Heart right ventricle (tissue), 16 donors: ENCODE measurements at regions not wholly inside any gene's neighbourhood (a gene's known extent, or its start where the extent isn't known, plus 50 kb on each side); places are given as distances from the start of the nearest gene placed in this dataset.
"Not testable (repeated sequence)": the region's sequence is repeated elsewhere in the genome, so short reads cannot be mapped to it uniquely, and the experiment has no call there.

Experiments used
- ATAC-seq, 8 donors: fragments of 200-7000 bp; cut with Tn5 transposase; one replicate each; pipeline ENCODE4 v1.9.1; 2020; ENCODE audit warnings: mild to moderate bottlenecking in 8 of 8, moderate library complexity in 8 of 8, moderate number of reproducible peaks in 1 of 8
- DNase-seq, 2 donors: peaks; one replicate each; pipeline ENCODE4 v3.0.0-alpha.2; 2020
- H3K27ac ChIP-seq, 10 donors: fragments of 200-600 bp; sonication (generic) in 2 of 10; one replicate each; pipeline versions ENCODE4 v1.5.0 to v1.8.0; 2020 to 2022; ENCODE audit warnings: mild to moderate bottlenecking in 3 of 10
- H3K27me3 ChIP-seq, 7 donors: fragments of 200-600 bp; one replicate each; pipeline ENCODE4 v1.8.0; 2021 to 2022; ENCODE audit warnings: mild to moderate bottlenecking in 2 of 7
- H3K36me3 ChIP-seq, 9 donors: fragments of 200-600 bp; sonication (generic) in 1 of 9; one replicate each; pipeline versions ENCODE4 v1.5.0 to v1.8.0; 2020 to 2022; ENCODE audit warnings: mild to moderate bottlenecking in 2 of 9
- H3K4me1 ChIP-seq, 9 donors: fragments of 200-600 bp; sonication (generic) in 1 of 9; one replicate each; pipeline versions ENCODE4 v1.5.0 to v1.8.0; 2020 to 2022; ENCODE audit warnings: mild to moderate bottlenecking in 4 of 9
- H3K4me3 ChIP-seq, 10 donors: fragments of 200-600 bp; sonication (generic) in 2 of 10; one replicate each; pipeline versions ENCODE4 v1.5.0 to v1.8.0; 2020 to 2022; ENCODE audit warnings: mild to moderate bottlenecking in 7 of 10, moderate library complexity in 2 of 10
- H3K9me3 ChIP-seq, 11 donors: fragments of 200-600 bp in 10 of 11; sonication (generic) in 2 of 11; one replicate each; pipeline versions ENCODE4 v1.5.0 to v1.8.0; 2013 to 2022; ENCODE audit warnings: mild to moderate bottlenecking in 2 of 11, control low read depth in 1 of 11, moderate library complexity in 1 of 11
- WGBS, 2 donors: extraction: QIAGEN DNeasy Blood & Tissue Kit; methylation state at CpG; one replicate each; pipeline ENCODE4 v1.1.7; 2013; ENCODE audit warnings: inconsistent platforms in 1 of 2; 5-methylcytosine and 5-hydroxymethylcytosine counted together
- intact Hi-C, 10 donors: fragments of 100-400 bp; cut with DNase I; formaldehyde crosslinking; loops; one replicate each; pipeline versions ENCODE4 v1.11.1 to v1.14.2; 2022
- TF ChIP-seq, protein P1 (sequence below), 9 donors: fragments of 200-600 bp; sonication (generic) in 2 of 9; IDR thresholded peaks; one replicate each; pipeline versions ENCODE4 v1.5.0 to v1.8.0; 2021 to 2022; ENCODE audit warnings: antibody characterized with exemption in 9 of 9, mild to moderate bottlenecking in 5 of 9, moderate library complexity in 1 of 9
- donor health status: Arrhythmogenic right ventricular cardiomyopathy.
- donor health status: ischemic (EF 13 %, LVEDD 7.1; RV severe dilation, severe dysfunction).
- donor health status: healthy with polysubstance abuse.
- donor health status: DM: no; HTN: yes; CAD: no.
- donor health status: DM: no; HTN: no; CAD: no.
- donor health status: ischemic (EF 25% LVEDD 6.9; RV normal size, moderate dysfunction).
- donor health status: ischemic (EF 25% LVEDD 5.7; RV mildly dilated, moderate dysfunction).
- donor health status: healthy.
- donor health status: DM: yes; HTN: yes; CAD: no.
- donor health status: Ischemic cardiomyopathy.
- donor health status: ischemic (EF 35%, LVEDD 5.7; RV mildly dilated, moderate dysfunction).
- donor health status: nonischemic (EF 11% LVEDD 7.7; RV severe dilation, severe dysfunction).
- donor health status: DM: yes; HTN: yes; CAD: no.
- donor health status: PGD.
- donor health status: ischemic (EF 29% LVEDD 5.4; RV normal size, mild dysfunction).
- donor health status: nonischemic (EF 23%, LVEDD 6.1; RV moderate dilation, normal function).

DNA sequence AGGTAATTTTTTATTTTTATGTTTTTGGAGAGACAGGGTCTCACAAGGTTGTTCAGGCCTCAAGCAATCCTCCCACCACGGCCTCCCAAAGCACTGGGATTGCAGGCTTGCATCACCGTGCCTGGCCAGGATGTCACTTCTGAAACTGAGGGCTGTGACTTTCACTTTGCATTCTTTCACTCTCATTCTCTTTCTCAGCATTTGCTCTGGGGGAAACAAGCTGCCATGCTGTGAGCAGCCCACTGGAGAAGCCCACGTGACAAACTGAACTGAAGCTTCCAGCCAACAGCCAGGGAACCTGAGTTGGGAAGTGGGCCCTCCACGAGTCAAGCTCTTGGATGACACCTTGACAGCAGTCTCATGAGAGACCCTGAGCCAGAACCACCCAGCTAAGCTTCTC lies 109.4 kb downstream of the C5orf15 start:
- TF ChIP-seq, protein P1, sequence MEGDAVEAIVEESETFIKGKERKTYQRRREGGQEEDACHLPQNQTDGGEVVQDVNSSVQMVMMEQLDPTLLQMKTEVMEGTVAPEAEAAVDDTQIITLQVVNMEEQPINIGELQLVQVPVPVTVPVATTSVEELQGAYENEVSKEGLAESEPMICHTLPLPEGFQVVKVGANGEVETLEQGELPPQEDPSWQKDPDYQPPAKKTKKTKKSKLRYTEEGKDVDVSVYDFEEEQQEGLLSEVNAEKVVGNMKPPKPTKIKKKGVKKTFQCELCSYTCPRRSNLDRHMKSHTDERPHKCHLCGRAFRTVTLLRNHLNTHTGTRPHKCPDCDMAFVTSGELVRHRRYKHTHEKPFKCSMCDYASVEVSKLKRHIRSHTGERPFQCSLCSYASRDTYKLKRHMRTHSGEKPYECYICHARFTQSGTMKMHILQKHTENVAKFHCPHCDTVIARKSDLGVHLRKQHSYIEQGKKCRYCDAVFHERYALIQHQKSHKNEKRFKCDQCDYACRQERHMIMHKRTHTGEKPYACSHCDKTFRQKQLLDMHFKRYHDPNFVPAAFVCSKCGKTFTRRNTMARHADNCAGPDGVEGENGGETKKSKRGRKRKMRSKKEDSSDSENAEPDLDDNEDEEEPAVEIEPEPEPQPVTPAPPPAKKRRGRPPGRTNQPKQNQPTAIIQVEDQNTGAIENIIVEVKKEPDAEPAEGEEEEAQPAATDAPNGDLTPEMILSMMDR (IDR thresholded peaks at IDR 0.05), result no peak
- Histone ChIP-seq H3K36me3 (no peaks in the 10 kb centered on the region), H3K4me3 (no peak overlapping the region), H3K9me3 (no peaks in the 10 kb centered on the region), H3K27ac (no peak overlapping the region), H3K4me1 (no peaks in the 10 kb centered on the region), H3K27me3 (peaks cover 0 to 7% (median 0%) of the 10 kb centered on the region in 7 donors)
- intact Hi-C loops, result no loop called here
- 62 to 75% methylated on average over 4 of the region's 4 CpGs for WGBS, 2 donors
- ATAC-seq, result no peak
- no peak for DNase-seq

DNA sequence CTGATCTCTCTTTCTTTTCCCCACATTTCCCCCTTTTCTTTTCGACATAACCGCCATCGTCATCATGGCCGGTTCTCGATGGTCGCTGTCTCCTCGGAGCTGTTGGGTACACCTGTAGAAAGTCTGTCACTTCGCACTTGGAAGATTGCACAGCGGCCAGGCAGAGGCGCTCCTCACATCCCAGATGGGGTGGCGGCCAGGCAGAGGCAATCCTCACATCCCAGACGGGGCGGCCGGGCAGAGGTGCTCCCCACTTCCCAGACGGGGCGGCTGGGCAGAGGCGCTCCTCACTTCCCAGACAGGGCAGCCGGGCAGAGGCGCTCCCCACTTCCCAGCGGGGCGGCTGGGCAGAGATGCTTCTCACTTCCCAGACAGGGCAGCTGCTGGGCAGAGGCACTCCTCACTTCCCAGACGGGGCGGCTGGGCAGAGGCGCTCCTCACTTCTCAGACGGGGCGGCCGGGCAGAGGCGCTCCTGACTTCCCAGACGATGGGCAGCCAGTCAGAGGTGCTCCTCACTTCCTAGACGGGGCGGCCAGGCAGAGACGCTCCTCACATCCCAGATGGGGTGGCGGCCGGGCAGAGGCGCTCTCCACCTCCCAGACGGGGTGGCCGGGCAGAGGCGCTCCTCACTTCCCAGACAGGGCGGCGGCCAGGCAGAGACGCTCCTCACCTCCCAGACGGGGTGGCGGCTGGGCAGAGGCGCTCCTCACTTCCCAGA lies 110.7 kb downstream of the C5orf15 start:
- H3K36me3 ChIP-seq, H3K4me1 ChIP-seq, H3K27me3 ChIP-seq, H3K9me3 ChIP-seq, H3K4me3 ChIP-seq, ATAC-seq, H3K27ac ChIP-seq, intact Hi-C loops, DNase-seq: not testable (repeated sequence)
- WGBS, 2 donors, result 93 to 94% methylated on average over 44 of the region's 44 CpGs

DNA sequence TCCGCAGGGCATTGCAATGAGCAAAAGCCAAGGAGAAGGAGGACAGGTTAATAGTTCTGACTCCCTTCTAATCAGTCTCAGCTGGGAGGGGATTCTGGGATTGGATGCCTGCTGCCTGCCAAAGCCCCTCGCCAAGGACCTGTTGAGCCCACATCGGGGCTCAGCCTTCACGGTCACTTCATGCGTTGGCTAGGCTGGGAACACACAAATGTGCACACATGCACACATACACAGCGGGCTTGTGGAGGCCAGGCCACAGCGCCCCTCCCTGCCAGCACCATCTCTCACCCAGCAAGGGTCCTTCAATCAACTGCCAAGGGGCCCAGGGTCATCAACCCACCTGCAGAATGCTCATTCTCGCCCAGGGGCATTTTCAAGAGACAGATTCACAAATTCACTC lies 113.9 kb downstream of the C5orf15 start:
- ATAC-seq, result no peak

DNA sequence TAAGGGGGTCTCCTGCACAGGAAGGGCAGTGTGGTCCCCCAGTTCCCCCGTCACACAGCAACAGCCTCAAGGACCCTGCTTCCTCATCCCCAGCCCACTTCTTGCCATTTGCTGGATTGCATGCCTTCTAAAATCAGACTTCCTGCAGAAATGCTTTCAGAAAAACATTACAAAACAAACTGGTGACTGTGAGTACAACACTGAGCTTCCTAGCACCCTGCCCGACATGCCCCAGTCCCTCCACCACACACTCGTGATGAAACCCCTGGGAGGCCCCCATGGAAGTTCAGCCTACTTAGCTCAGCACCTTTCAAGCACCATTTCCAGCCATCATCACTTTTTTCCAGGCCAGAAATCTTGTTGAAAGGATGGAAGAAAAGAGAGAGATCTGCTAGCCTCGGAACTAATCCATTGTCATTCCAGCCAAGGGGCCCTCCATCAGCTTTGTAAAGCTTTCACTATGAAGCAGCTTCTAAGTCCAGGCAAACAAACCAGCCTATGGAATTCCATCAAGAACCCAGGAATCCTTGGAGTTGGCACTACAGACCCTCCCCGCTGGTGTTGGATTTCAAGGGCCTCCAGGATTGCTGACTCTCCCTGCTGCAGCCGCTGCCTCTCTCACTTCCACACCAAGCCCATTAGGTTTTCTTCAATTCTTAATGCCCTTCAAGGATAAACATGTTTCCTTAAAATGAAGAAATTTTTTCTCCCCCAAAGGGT lies 114.6 kb downstream of the C5orf15 start:
- DNase-seq (no peak), ATAC-seq (no peak)
- no peak overlapping the region for H3K27ac ChIP-seq
- WGBS, 2 donors, result 62% methylated on average over 6 of the region's 6 CpGs
- no peaks in the 10 kb centered on the region for H3K27me3 ChIP-seq
- intact Hi-C loops, result no loop called here
- H3K4me1 ChIP-seq, result peaks cover 0 to 5% (median 0%) of the 10 kb centered on the region in 9 donors
- peaks cover 0 to 2% (median 0%) of the 10 kb centered on the region in 11 donors for H3K9me3 ChIP-seq
- TF ChIP-seq, protein P1 (IDR thresholded peaks at IDR 0.05), result no peak
- H3K4me3 ChIP-seq, result no peak overlapping the region
- H3K36me3 ChIP-seq, result no peaks in the 10 kb centered on the region

More for the DNA sequence above, 113.9 kb downstream of the C5orf15 start:
- Histone ChIP-seq H3K27ac (no peak overlapping the region), H3K4me1 (no peaks in the 10 kb centered on the region), H3K9me3 (peaks cover 0 to 2% (median 0%) of the 10 kb centered on the region in 11 donors), H3K27me3 (no peaks in the 10 kb centered on the region), H3K4me3 (no peak overlapping the region), H3K36me3 (no peaks in the 10 kb centered on the region)
- intact Hi-C loops, result no loop called here
- 88% methylated on average over 8 of the region's 8 CpGs for WGBS, 2 donors
- TF ChIP-seq, protein P1 (IDR thresholded peaks at IDR 0.05), result no peak
- DNase-seq, result no peak

DNA sequence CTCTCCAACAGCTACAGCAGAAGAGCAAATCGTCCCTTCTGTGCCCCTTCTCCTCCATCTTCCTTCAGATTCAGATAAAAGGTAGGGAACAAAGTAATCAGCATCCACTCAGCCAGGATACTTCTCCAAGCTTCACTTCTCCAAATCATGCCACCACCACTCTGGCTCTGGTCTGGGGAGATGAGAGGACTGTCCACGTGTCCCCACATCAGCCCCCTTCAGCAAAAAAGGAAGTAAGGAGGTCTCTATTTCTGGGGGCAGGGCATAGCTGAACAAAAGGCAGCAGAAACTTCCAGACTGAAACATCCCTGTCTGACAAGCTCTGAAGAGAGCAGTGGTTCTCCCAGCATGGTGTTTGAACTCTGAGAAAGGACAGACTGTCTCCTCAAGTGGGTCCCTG lies 116.9 kb downstream of the C5orf15 start:
- whole genome bisulfite sequencing, 2 donors, result 57 to 75% methylated on average over 2 of the region's 2 CpGs
- H3K27ac ChIP-seq, result no peak overlapping the region
- intact Hi-C loops, result no loop called here
- DNase-seq (no peak), ATAC-seq (no peak)
- peaks cover 0 to 5% (median 0%) of the 10 kb centered on the region in 9 donors for H3K4me1 ChIP-seq
- no peaks in the 10 kb centered on the region for H3K36me3 ChIP-seq
- no peak overlapping the region for H3K4me3 ChIP-seq
- peaks cover 0 to 2% (median 0%) of the 10 kb centered on the region in 11 donors for H3K9me3 ChIP-seq
- TF ChIP-seq, protein P1 (IDR thresholded peaks at IDR 0.05), result no peak
- peaks cover 0 to 11% (median 0%) of the 10 kb centered on the region in 7 donors for H3K27me3 ChIP-seq
